ENCODE measurements at regions not wholly inside any gene's neighbourhood (a gene's known extent, or its start where the extent isn't known, plus 50 kb on each side); places are given as distances from the start of the nearest gene placed in this dataset.

- TF ChIP-seq CTCF (IDR thresholded peaks at IDR 0.05) (no peak), POLR2A (IDR thresholded peaks at IDR 0.05) (no peak), POLR2AphosphoS5 (IDR thresholded peaks at IDR 0.05) (no peak), EP300 (IDR thresholded peaks at IDR 0.05) (no peak)
These were observed 132.1 kb downstream of the ADRA2A start for GRCh38 chr10:111208951-111209350.

All from sigmoid colon (tissue), 4 donors.